HepG2 (cell line): ENCODE measurements at regions not wholly inside any gene's neighbourhood (a gene's known extent, or its start where the extent isn't known, plus 50 kb on each side); places are given as distances from the start of the nearest gene placed in this dataset.

Experiments used
- ARID5B ChIP-seq: IDR thresholded peaks from 2 replicates; pipeline ENCODE4 v1.4.0; 2020; ENCODE audit warnings: mild to moderate bottlenecking, missing genetic modification reagents
- JUNB ChIP-seq: sonication (generic); formaldehyde crosslinking; IDR thresholded peaks from 2 replicates; pipeline ENCODE4 v1.8.0; 2022; ENCODE audit warnings: missing genetic modification reagents, mild to moderate bottlenecking, borderline replicate concordance
- KLF16 ChIP-seq, 2 experiments: sonication (generic) in 1 of 2; formaldehyde crosslinking in 1 of 2; IDR thresholded peaks; 2 replicates each; pipeline versions ENCODE4 v1.6.1 to v1.8.0; 2016 to 2023; ENCODE audit warnings: missing genetic modification reagents in 2 of 2, missing compliant biosample characterization in 1 of 2
- NCOA2 ChIP-seq: sonication (generic); formaldehyde crosslinking; IDR thresholded peaks from 2 replicates; pipeline ENCODE4 v1.8.0; 2022; ENCODE audit warnings: inconsistent platforms
- NCOR1 ChIP-seq: fragments of 200-600 bp; sonication (generic); IDR thresholded peaks from 2 replicates; pipeline ENCODE4 v1.7.0; 2017; ENCODE audit warnings: antibody characterized with exemption, low read length, borderline replicate concordance
- SMAD9 ChIP-seq: sonication (generic); formaldehyde crosslinking; IDR thresholded peaks from 2 replicates; pipeline ENCODE4 v1.5.1; 2020; ENCODE audit warnings: mild to moderate bottlenecking, missing genetic modification reagents
- SMARCC2 ChIP-seq: fragments of 450-650 bp; IDR thresholded peaks from 2 replicates; pipeline ENCODE4 v1.6.1; 2017; ENCODE audit warnings: antibody characterized with exemption, mild to moderate bottlenecking
- TBX2 ChIP-seq: sonication (generic); formaldehyde crosslinking; IDR thresholded peaks from 2 replicates; pipeline ENCODE4 v1.5.0; 2020; ENCODE audit warnings: missing genetic modification reagents, mild to moderate bottlenecking, borderline replicate concordance
- THAP11 ChIP-seq: IDR thresholded peaks from 2 replicates; pipeline ENCODE4 v1.6.1; 2016; ENCODE audit warnings: missing biosample characterization, missing genetic modification reagents
- ZBTB25 ChIP-seq: IDR thresholded peaks from 2 replicates; pipeline ENCODE4 v1.6.1; 2018; ENCODE audit warnings: missing genetic modification reagents
- ZGPAT ChIP-seq: IDR thresholded peaks from 2 replicates; pipeline ENCODE4 v1.6.1; 2016; ENCODE audit warnings: mild to moderate bottlenecking
- ZNF12 ChIP-seq: sonication (generic); formaldehyde crosslinking; IDR thresholded peaks from 2 replicates; pipeline ENCODE4 v1.5.0; 2020; ENCODE audit warnings: missing genetic modification reagents
- ZNF234 ChIP-seq: sonication (generic); formaldehyde crosslinking; conservative IDR thresholded peaks from 2 replicates; pipeline ENCODE4 v1.5.1; 2020; ENCODE audit warnings: mild to moderate bottlenecking, missing genetic modification reagents
- ZNF280D ChIP-seq: sonication (generic); formaldehyde crosslinking; IDR thresholded peaks from 2 replicates; pipeline ENCODE4 v1.5.1; 2020; ENCODE audit warnings: mild to moderate bottlenecking, missing genetic modification reagents
- ZNF333 ChIP-seq: sonication (generic); formaldehyde crosslinking; IDR thresholded peaks from 2 replicates; pipeline ENCODE4 v1.4.0; 2020; ENCODE audit warnings: mild to moderate bottlenecking, missing genetic modification reagents, borderline replicate concordance
- ZNF644 ChIP-seq: IDR thresholded peaks from 2 replicates; pipeline ENCODE4 v1.6.1; 2016; ENCODE audit warnings: low read depth
- ZNF790 ChIP-seq: sonication (generic); formaldehyde crosslinking; IDR thresholded peaks from 2 replicates; pipeline ENCODE4 v1.8.0; 2022; ENCODE audit warnings: missing genetic modification reagents, mild to moderate bottlenecking, borderline replicate concordance

- TF ChIP-seq TBX2 (0 out of 2 replicates have a peak, but pooled peaks have one; percentile 28), ZNF12 (CRISPR knock-in tag) (peak; percentile 82), SMAD9 (CRISPR knock-in tag) (no peak), ZNF790 (no peak), ZNF333 (CRISPR knock-in tag) (no peak), NCOA2 (CRISPR knock-in tag) (peak; percentile 65), KLF16 (CRISPR knock-in tag; IDR thresholded peaks at IDR 0.05) (0 out of 4 replicates have a peak, but pooled peaks of 1 of the 2 experiments have one; percentile 52), ZNF644 (CRISPR knock-in tag) (peak; percentile 100), THAP11 (CRISPR knock-in tag) (peak; percentile 63; the same call in 1 of the 2 replicates), SMARCC2 (0 out of 2 replicates have a peak, but pooled peaks have one; percentile 38), ZNF234 (CRISPR knock-in tag) (no peak), ARID5B (CRISPR knock-in tag) (peak; percentile 92), JUNB (CRISPR knock-in tag) (peak; percentile 64; the same call in 1 of the 2 replicates), NCOR1 (peak; percentile 95), ZBTB25 (CRISPR knock-in tag) (peak; percentile 80), ZGPAT (CRISPR knock-in tag) (peak; percentile 76; the same call in 1 of the 2 replicates), ZNF280D (CRISPR knock-in tag) (0 out of 2 replicates have a peak, but pooled peaks have one; percentile 23)
Observed at GRCh38 chr5:2352101-2352861, 399.2 kb downstream of the IRX2 start (continued).
